GM13976 (cell line): ENCODE measurements at regions not wholly inside any gene's neighbourhood (a gene's known extent, or its start where the extent isn't known, plus 50 kb on each side); places are given as distances from the start of the nearest gene placed in this dataset.

Experiments used
- DNase-seq: peaks from one replicate; pipeline ENCODE4 v3.0.0; 2012; ENCODE audit warnings: low spot score
- in situ Hi-C: fragments of 300-500 bp; cut with MboI; formaldehyde crosslinking; loops from one replicate; pipeline ENCODE4 v1.12.0; 2022; ENCODE audit warnings: low sequenced_read_pairs, mixed read lengths, inconsistent platforms; ENCODE audit not compliant: unreplicated experiment
- TF ChIP-seq, protein P1 (sequence below): IDR thresholded peaks from 2 replicates; pipeline ENCODE4 v1.5.1; 2012; ENCODE audit warnings: borderline replicate concordance, mild to moderate bottlenecking; ENCODE audit not compliant: insufficient read depth; ENCODE audit errors: extremely low read depth, missing control alignments, control extremely low read depth

- in situ Hi-C loops = no loop called here
- no peak for DNase-seq
- TF ChIP-seq, protein P1, sequence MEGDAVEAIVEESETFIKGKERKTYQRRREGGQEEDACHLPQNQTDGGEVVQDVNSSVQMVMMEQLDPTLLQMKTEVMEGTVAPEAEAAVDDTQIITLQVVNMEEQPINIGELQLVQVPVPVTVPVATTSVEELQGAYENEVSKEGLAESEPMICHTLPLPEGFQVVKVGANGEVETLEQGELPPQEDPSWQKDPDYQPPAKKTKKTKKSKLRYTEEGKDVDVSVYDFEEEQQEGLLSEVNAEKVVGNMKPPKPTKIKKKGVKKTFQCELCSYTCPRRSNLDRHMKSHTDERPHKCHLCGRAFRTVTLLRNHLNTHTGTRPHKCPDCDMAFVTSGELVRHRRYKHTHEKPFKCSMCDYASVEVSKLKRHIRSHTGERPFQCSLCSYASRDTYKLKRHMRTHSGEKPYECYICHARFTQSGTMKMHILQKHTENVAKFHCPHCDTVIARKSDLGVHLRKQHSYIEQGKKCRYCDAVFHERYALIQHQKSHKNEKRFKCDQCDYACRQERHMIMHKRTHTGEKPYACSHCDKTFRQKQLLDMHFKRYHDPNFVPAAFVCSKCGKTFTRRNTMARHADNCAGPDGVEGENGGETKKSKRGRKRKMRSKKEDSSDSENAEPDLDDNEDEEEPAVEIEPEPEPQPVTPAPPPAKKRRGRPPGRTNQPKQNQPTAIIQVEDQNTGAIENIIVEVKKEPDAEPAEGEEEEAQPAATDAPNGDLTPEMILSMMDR = no peak
Observed at GRCh38 chr10:130687566-130687965, 551.4 kb downstream of the GLRX3 start.

DNA sequence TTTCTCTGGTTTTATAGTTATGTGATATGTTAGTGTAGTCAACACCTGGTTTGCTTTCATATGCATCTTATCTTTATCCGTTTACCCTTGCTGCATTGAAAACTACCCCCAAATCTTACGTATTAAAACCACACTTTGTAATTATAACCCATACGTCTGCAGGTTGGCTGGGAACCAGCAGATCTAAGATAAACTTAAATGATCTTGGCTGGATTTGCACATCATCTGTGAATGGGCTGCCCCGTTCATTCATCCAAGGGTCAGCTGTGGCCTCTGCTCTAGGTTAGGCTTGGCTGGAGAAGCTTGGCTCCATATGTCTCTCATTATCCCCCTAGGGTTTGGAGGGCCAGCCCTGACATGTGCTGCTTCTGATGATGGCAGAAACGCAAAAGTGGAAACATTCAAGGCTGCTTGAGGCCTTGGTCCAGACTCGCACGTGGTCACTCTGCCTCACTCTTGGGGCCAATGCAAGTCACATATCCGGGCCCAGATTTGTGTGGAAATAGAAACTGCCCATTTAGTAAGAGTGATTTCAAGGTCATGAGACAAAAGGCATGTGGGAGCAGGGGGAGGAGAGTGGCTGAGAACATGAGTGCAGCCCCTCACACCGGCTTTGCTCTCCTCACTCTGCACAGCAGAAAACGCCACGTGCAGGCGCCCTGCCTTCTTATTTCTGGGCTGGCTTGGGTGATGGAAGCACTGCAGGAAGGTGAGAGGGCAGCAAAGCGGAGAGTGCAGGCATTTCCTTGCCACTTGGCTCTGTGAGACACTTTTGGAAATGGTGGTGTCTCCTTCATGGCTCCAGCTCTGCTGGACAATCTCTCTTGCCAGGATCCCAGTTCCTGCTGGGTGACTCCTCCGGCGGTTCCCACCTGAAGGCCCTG, 553.8 kb downstream of the GLRX3 start:
- TF ChIP-seq, protein P1 = no peak
- no peak for DNase-seq
- in situ Hi-C loops = no loop called here

GRCh38 chr10:130691776-130692175, 555.6 kb downstream of the GLRX3 start:
- TF ChIP-seq, protein P1 = no peak

DNA sequence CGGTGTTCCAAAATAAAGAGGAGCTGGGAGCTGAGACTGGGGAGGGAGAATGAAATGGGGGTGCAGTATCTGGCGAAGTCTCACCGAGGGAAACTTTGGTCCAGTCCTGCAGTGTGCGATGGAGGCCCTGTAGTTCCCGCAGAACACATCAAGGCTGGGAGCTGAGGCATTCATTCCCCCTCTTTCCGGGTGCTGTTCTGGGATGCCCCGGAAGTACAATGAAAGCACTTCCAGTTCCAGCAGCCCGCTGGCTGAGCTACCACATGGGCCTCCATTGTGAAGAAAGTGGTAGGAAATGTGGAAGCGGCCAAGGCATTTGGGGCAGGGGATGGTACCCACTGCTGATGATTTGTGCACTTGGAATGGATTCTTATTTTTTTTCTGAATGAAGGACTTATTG, 560.7 kb downstream of the GLRX3 start:
- in situ Hi-C loops = no loop called here
- DNase-seq = no peak

More at GRCh38 chr10:130691776-130692175, 555.6 kb downstream of the GLRX3 start:
- in situ Hi-C loops = no loop called here
- no peak for DNase-seq

GRCh38 chr10:130707389-130707979, 571.3 kb downstream of the GLRX3 start:
- TF ChIP-seq, protein P1 = no peak
- DNase-seq = no peak
- in situ Hi-C loops = no loop called here

More for the DNA sequence above, 560.7 kb downstream of the GLRX3 start:
- TF ChIP-seq, protein P1 = no peak

DNA sequence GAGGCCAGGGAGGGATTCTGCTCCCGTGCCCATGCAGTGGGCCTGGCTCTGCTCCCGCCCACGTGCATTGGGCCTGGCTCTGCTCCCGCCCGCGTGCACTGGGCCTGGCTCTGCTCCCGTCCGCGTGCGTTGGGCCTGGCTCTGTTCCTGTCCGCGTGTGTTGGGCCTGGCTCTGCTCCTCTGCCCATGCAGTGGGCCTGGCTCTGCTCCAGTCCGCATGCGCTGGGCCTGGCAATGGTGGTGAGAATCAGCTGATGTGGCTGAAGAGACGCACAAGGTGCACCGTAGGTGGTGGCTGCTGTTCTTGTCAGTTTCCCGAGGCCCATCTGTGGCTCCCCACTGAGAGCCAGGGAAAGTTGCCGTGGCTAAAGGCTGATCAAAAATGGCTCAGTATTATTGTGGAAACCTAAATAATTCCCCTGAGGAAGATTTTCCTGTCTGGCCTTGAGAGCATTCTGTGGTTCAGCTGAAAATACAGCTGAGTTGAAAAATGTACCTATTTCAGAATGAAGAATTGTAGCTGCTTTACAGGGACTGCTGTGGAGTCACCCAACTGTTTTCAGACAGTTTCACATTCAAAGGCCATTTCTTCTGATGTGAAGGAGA, 572.4 kb downstream of the GLRX3 start:
- TF ChIP-seq, protein P1 = no peak
- no peak for DNase-seq
- in situ Hi-C loops = no loop called here
